Fibroblast of lung (primary cell): ENCODE measurements at regions not wholly inside any gene's neighbourhood (a gene's known extent, or its start where the extent isn't known, plus 50 kb on each side); places are given as distances from the start of the nearest gene placed in this dataset.

ENCODE experiments used
- DNase-seq, 2 donors: peaks; one replicate each; pipeline versions ENCODE4 v3.0.0 to v3.0.0-alpha.2; 2010; ENCODE audit warnings: low read depth in 2 of 2
- H2AFZ ChIP-seq: 2 replicates; pipeline ENCODE4 v1.5.1; 2012; ENCODE audit warnings: low read length, control low read depth, inconsistent platforms
- H3K27ac ChIP-seq: 2 replicates; pipeline ENCODE4 v1.5.1; 2011; ENCODE audit warnings: low read length, control low read depth; ENCODE audit not compliant: insufficient read depth
- H3K27me3 ChIP-seq: 2 replicates; pipeline ENCODE4 v1.5.1; 2011; ENCODE audit warnings: mild to moderate bottlenecking, low read length; ENCODE audit not compliant: control insufficient read depth, insufficient read depth
- H3K36me3 ChIP-seq: 2 replicates; pipeline ENCODE4 v1.5.1; 2011; ENCODE audit warnings: low read length; ENCODE audit not compliant: control insufficient read depth, insufficient read depth
- H3K4me1 ChIP-seq: 2 replicates; pipeline ENCODE4 v1.5.1; 2011; ENCODE audit warnings: low read length; ENCODE audit not compliant: control insufficient read depth, insufficient read depth; ENCODE audit errors: extremely low read depth
- H3K4me2 ChIP-seq: 2 replicates; pipeline ENCODE4 v1.5.1; 2011; ENCODE audit warnings: low read length, control low read depth; ENCODE audit not compliant: insufficient read depth; ENCODE audit errors: extremely low read depth
- H3K4me3 ChIP-seq, 4 experiments: fragments of 200-600 bp in 1 of 4; sonication (generic) in 1 of 4; replicated peaks in 1 of 4; 2 replicates each; pipeline ENCODE4 v1.5.1; 2011 to 2016; ENCODE audit warnings: low read length in 4 of 4, low read depth in 3 of 4, mild to moderate bottlenecking in 3 of 4, control low read depth in 2 of 4, inconsistent platforms in 1 of 4, mixed read lengths in 1 of 4; ENCODE audit not compliant: insufficient read depth in 1 of 4; ENCODE audit errors: control extremely low read depth in 1 of 4
- H3K79me2 ChIP-seq: 2 replicates; pipeline ENCODE4 v1.5.1; 2012; ENCODE audit warnings: mild to moderate bottlenecking, low read length, inconsistent platforms; ENCODE audit not compliant: control insufficient read depth, insufficient read depth
- H3K9ac ChIP-seq: 2 replicates; pipeline ENCODE4 v1.5.1; 2011; ENCODE audit warnings: mild to moderate bottlenecking, low read length, control low read depth; ENCODE audit not compliant: insufficient read depth
- H3K9me3 ChIP-seq: 2 replicates; pipeline ENCODE4 v1.5.1; 2012; ENCODE audit warnings: low read depth, low read length; ENCODE audit not compliant: control insufficient read depth, insufficient read depth
- H4K20me1 ChIP-seq: 2 replicates; pipeline ENCODE4 v1.5.1; 2011; ENCODE audit warnings: low read length; ENCODE audit not compliant: control insufficient read depth, insufficient read depth; ENCODE audit errors: extremely low read depth
- EZH2 ChIP-seq: IDR thresholded peaks from 2 replicates; pipeline ENCODE4 v1.5.1; 2012; ENCODE audit warnings: low read length, control low read depth, mild to moderate bottlenecking; ENCODE audit errors: missing control alignments
- TF ChIP-seq, protein P1 (sequence below), 2 donors: IDR thresholded peaks in 1 of 2; conservative IDR thresholded peaks in 1 of 2; 1 replicate in 1 of 2; 2 replicates in 1 of 2; pipeline ENCODE4 v1.5.1; 2011 to 2012; ENCODE audit warnings: low read length in 2 of 2, control low read depth in 1 of 2, inconsistent platforms in 1 of 2, low read depth in 1 of 2, mild to moderate bottlenecking in 1 of 2

DNA sequence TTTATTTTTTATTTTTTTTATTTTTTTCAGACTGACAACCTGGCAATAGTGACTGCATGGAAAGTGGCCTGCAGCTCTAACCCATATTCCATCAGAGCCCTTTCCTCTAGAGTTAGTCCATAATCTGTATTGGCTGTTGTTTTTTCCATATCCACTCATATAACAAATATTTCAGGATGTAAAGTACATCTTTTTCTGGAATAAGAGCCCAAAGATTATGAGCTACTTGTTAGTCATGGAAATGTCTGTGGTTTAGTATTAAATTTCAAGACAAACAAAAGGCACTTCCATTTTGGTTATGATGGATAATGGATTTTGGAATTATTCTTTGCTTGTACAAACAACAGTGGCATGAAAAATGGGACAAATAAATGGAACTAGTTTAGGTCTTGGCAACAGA lies 296.0 kb upstream of the HS3ST1 start:
- H3K4me2 ChIP-seq: no peak overlapping the region
- TF ChIP-seq EZH2: no peak
- TF ChIP-seq, protein P1, sequence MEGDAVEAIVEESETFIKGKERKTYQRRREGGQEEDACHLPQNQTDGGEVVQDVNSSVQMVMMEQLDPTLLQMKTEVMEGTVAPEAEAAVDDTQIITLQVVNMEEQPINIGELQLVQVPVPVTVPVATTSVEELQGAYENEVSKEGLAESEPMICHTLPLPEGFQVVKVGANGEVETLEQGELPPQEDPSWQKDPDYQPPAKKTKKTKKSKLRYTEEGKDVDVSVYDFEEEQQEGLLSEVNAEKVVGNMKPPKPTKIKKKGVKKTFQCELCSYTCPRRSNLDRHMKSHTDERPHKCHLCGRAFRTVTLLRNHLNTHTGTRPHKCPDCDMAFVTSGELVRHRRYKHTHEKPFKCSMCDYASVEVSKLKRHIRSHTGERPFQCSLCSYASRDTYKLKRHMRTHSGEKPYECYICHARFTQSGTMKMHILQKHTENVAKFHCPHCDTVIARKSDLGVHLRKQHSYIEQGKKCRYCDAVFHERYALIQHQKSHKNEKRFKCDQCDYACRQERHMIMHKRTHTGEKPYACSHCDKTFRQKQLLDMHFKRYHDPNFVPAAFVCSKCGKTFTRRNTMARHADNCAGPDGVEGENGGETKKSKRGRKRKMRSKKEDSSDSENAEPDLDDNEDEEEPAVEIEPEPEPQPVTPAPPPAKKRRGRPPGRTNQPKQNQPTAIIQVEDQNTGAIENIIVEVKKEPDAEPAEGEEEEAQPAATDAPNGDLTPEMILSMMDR (conservative IDR thresholded peaks at IDR 0.05 in 1 of 2, IDR thresholded peaks at IDR 0.05 in 1 of 2; ENCODE audit: low read depth in 1 of 2, low read length in 2 of 2): no peak

DNA sequence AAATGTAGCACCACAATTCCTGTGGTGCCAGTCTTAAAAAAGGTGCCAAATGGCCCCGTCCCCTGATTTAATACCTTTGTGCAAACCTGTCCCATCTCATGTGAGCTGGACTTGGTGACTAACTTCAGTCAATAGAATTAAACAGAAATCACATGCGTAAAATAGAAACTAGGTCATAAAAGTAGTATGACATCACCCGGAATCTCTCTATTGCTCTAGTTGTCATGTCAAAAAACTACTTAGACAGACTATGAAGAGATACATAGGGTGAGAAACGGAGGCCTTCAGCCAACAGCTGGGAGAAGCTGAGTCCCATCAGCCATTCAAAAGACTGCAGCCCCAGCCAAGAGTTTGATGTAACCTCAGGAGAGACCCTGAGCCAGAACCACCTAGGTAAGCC lies 293.5 kb upstream of the HS3ST1 start:
- Histone ChIP-seq H4K20me1 (no peaks in the 10 kb centered on the region), H3K9ac (no peak overlapping the region), H3K27ac (no peak overlapping the region), H3K4me1 (no peaks in the 10 kb centered on the region), H3K27me3 (no peaks in the 10 kb centered on the region), H2AFZ (no peak overlapping the region), H3K4me3 (no peak overlapping the region), H3K79me2 (no peaks in the 10 kb centered on the region), H3K4me2 (no peak overlapping the region), H3K36me3 (no peaks in the 10 kb centered on the region), H3K9me3 (no peaks in the 10 kb centered on the region)
- no peak for DNase-seq
- TF ChIP-seq, protein P1 (conservative IDR thresholded peaks at IDR 0.05 in 1 of 2, IDR thresholded peaks at IDR 0.05 in 1 of 2; ENCODE audit: low read depth in 1 of 2, low read length in 2 of 2): no peak
- no peak for TF ChIP-seq EZH2

More for the DNA sequence above, 296.0 kb upstream of the HS3ST1 start:
- Histone ChIP-seq H3K27me3 (no peaks in the 10 kb centered on the region), H2AFZ (no peak overlapping the region), H3K9ac (no peak overlapping the region), H3K9me3 (no peaks in the 10 kb centered on the region), H4K20me1 (no peaks in the 10 kb centered on the region), H3K36me3 (no peaks in the 10 kb centered on the region), H3K4me1 (no peaks in the 10 kb centered on the region), H3K79me2 (no peaks in the 10 kb centered on the region), H3K27ac (no peak overlapping the region), H3K4me3 (no peak overlapping the region)
- DNase-seq: peak; percentile 84 to 87

DNA sequence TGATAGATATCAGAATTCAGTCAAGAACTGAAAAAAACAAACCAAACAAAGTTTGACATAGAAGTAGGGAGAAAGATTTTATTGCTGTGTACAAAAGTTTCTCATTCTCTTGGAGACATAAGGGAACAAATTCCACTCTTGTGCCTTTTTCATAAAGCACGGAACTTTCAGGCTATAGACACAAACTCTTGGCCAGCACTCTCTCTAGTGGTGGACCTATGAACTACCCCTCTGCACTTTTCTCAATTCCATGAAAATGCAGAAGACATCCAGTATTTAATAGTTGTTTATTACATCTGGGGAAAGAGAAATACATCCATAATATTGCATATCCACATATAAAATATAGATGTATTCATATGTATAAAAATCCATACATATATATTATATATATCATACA lies 291.6 kb upstream of the HS3ST1 start:
- TF ChIP-seq, protein P1 (conservative IDR thresholded peaks at IDR 0.05 in 1 of 2, IDR thresholded peaks at IDR 0.05 in 1 of 2; ENCODE audit: low read depth in 1 of 2, low read length in 2 of 2): peak; percentile 54 to 91
- TF ChIP-seq EZH2: no peak
- peak; percentile 45 to 73 for DNase-seq
- H3K4me3 ChIP-seq: no peak overlapping the region

More for the DNA sequence above, 291.6 kb upstream of the HS3ST1 start:
- no peak overlapping the region for H3K9ac ChIP-seq
- no peak overlapping the region for H3K27ac ChIP-seq
- H3K9me3 ChIP-seq: no peaks in the 10 kb centered on the region
- no peak overlapping the region for H2AFZ ChIP-seq
- no peak overlapping the region for H3K4me2 ChIP-seq
- H3K4me1 ChIP-seq: no peaks in the 10 kb centered on the region
- H3K36me3 ChIP-seq: no peaks in the 10 kb centered on the region
- no peaks in the 10 kb centered on the region for H3K79me2 ChIP-seq
- no peaks in the 10 kb centered on the region for H4K20me1 ChIP-seq
- H3K27me3 ChIP-seq: no peaks in the 10 kb centered on the region
